GM21447 (cell line): ENCODE measurements at regions not wholly inside any gene's neighbourhood (a gene's known extent, or its start where the extent isn't known, plus 50 kb on each side); places are given as distances from the start of the nearest gene placed in this dataset.

ENCODE experiments used
- ATAC-seq: cut with Tn5 transposase; IDR thresholded peaks from one replicate; pipeline ENCODE4 v1.9.1; 2021; ENCODE audit not compliant: unreplicated experiment

DNA sequence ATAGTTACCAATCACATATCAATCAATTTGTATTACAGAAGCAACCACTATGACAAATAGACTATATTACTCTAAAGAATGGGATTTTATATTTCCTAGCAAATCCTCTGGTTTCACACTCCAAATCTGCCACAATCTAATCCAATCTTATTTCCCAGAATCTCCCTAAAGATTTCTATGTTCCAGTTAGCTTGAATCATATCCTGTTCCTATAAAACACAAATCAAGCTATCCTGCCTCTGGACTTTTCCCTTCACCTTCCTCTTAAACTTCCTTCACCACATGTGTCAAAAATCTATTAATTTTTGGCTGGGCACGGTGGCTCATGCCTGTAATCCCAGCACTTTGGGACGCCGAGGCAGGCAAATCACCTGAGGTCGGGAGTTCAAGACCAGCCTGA is 50.0 kb downstream of the PIK3C2A start:
- ATAC-seq, result no peak

DNA sequence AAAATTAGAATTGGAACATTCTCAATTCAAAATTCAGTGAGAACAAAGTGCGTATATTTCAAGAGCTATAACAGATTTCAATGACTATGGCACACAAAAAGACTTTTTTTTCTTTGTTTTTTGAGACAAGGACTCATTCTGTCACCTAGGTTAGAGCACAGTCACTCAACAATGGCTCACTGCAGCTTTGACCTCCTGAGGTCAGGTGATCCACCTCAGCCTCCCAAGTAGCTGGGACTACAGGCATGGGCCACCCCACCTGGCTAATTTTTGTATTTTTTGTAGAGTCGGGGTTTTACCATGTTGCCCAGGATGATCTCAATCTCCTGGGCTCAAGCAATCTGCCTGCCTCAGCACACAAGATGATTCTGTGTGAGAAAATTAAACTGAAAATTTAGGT is 51.5 kb downstream of the PIK3C2A start:
- no peak for ATAC-seq

DNA sequence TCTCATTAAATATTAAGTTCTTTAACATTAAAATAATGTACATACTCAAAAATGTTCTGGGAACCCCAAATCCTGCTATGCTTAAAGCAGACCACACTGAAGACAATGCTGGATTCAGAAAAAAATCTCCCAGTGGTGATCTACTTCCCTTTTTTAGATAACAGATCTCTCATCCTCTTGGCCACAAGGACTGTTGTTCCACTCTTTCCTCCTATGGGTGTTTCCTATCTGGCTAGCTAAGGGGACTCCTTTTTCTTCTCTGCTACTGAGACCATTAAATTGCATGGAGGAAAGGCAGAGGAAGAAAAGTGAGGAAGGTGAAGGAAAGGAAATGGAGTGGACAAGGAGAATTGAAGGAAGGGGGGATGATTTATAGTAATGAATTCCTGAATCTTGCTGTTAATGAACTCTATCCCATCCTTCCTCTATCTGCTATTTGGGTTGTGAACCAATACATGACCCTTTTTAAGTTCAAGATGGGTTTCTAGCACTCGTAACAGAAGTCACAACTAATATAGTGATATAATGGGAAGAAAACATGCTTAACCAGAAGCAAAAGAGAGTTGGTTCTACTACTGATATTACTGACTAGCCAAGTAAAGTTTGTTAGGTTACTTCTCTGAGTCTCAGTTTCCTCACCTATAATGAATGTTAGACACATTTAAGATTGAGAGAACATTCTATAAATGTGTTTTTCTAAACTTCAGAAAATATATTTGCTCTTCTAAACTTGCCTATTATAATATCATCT is 53.2 kb downstream of the PIK3C2A start:
- ATAC-seq, result peak; percentile 71

DNA sequence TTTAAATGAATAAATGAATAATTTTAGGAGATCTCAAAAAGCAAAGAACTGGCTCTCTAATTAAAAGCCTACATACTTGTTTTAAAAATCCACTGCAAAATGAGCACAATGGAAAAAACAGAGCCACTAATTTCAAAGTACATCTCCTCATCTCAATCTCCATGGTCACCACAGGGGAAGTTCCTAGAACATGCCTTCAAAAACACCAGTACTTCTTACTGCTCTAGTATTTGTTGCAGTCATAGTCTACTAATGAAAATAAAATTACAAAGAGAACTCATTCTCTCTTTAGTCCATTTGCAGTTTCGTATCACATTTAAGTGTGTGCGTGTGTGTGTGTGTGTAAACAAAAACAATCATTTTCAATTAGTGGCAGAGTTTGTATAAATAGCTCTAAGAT is 54.0 kb downstream of the PIK3C2A start:
- no peak for ATAC-seq

DNA sequence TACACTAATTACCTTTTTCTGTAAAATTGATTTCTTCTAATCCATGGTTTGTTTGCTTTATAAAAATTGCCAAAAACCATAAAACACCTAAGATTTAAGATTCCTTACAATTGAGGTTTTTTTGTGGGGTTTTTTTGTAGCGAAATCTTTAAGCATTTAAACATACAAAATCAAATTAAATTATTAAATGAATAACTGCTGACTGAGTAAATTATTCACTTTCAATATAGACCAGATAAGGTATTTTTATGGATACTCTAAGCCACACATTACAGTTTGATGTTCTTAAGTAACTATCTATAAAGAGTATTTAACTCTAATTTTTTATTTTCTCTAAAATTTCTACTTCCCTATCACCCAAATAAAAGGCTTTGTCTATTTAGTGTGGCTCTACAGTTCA is 55.5 kb downstream of the PIK3C2A start:
- ATAC-seq, result no peak

DNA sequence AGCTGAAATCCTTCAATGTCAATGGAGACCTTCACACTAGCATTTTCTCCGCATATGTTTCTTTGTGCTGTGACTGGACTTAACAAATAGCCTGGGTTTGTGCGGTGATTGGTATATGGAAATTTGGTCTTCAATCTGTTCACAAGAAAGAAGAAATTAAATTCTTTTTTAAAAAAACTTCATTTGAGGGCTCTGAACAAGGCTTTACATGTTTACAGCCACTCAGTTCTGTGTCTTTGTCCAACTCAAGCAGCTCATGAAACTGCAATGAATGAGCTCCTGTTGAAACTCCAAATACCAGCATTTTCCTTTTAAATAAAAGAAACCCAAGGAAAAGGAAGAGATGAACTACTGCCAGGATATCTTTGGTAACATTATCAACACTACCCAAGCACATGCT is 57.3 kb downstream of the PIK3C2A start:
- ATAC-seq, result no peak

DNA sequence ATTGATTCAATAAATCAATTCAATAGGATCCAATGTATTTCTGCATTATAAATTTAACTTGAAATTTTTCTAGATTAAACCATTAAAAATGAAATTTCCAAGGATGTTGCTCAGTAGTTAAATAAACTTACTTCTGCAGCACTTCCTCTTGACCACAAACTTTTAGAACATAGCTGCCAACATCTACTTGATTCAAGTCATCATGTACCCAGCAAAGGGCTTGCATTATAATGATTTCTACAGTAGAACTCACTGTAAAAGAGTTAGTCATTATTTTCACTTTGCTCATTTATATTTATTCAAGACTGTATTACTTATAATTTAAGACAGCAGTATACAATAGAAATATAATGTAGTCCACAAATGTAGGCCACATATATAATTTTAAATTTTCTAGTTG is 59.2 kb downstream of the PIK3C2A start:
- ATAC-seq, result no peak

DNA sequence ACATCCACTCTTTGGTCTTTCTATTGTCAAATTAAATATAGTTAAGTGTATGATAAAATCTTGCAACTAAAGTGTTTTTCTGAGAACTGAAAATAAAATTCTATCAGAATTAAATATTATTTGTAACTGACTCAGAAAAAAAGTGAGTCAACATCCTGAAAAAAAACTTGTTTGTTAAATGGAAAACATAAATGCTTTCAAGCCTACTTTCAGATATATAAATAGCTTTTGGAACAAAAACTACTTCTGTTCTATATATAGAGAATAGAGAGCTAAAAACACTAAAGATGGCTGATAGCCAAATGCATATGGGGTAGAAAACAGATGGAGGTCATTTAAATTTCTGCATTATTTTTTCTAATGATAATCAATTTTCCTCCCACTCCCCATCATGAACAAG is 61.8 kb downstream of the PIK3C2A start:
- ATAC-seq, result peak; percentile 58

DNA sequence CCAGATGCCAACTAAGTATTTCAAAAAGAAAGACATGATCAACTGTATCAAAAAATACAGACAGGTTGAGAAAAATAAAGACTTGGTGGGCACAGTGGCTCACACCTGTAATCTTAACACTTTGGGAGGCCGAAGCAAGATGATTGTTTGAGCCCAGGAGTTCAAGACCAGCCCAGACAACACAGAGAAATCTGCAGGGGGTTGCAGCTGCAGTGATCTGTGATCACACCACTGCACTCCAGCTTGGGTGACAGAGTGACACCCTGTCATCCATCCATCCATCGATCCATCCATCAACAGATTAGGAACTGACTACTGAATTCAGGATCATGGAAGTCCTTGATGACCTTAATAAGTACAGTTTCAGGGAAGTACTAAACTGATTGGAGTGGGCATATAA is 65.0 kb upstream of the RPS13 start:
- ATAC-seq, result no peak

DNA sequence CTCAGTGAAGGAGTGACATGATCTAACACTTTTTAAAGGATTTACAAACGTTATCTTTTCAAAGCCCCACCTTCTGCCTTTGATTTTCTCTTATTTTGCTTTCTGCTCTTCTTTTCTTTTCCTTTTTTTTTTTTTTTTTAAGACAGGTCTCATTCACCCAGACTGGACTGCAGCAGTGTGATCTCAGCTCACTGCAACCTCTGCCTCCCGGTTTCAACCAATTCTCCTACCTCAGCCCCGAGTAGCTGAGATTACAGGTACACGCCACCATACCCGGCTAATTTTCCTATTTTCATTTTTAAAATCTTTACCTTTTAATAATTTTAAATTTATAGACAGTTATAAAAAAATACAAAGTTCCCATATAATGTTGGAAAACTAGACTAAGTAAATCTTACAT is 63.7 kb upstream of the RPS13 start:
- ATAC-seq, result no peak

DNA sequence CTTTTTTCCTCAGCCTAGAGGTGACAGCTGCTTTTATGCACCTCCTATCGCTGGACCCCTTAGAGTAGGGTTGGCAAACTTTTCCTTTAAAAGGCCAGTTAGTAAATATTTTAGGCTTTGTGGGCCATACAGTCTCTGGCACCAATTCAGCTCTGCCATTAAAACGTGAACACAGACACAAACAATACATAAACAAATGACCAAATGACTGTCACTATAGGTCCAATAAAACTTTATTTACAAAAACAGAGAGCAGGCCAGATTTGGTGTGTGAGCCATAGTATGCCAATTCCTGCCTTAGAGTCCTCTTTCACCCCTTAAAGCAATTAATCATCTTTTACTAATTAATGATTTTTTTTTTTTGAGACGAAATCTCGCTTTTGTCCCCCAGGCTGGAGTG is 61.1 kb upstream of the RPS13 start:
- no peak for ATAC-seq

DNA sequence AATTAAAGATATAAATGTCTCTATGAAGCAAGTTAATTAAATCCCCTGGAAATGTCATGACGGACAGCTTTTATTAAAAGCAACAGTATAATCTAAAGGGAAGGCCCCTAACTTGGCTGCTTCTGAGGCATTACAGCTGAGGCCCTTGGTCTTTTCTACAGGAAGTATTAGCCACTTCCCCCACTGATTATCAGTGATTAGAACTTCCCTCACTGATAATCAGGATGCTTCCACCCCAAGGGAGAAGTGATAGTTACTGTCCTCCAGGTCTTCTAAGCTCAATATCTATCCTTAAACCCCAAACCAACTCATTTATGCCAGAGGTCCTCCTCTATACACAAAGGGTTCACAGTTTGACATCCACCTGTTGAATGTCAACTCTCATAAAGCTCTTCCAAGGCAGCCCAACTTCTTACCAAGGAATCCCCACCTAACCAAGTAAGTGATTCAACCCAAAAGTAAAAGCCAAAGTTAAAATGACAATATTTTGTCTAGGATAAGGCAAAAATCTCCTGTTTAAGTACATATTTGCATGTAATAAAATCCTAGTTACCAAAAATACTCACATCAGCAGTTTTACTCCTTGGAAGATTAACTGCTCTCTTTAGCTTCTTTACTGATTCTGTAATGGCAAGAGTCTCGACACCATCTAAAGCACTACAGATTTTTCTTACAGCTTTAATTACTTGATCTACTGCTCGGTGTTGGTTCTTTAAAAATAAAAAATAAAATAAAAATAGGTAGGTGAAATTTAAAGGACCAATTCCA is 58.6 kb upstream of the RPS13 start:
- no peak for ATAC-seq

DNA sequence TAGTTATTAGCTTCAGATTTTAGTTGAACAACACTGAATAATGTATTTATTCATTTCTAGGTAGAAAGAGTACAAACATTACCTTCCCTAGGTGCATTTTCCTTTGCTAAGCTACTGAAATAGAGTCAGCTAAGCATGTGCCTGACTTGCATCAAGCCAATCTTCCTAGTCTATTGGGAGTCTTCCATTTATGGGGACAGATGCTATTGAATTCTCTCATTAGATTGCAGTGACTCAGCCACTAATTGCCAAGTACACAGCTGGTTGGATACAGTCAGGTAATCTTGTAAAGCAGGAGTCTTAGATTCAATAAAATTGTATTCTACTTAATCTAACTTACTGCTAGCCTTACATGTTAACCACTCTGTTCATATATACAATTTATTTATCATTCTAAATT is 55.2 kb upstream of the RPS13 start:
- ATAC-seq, result no peak

DNA sequence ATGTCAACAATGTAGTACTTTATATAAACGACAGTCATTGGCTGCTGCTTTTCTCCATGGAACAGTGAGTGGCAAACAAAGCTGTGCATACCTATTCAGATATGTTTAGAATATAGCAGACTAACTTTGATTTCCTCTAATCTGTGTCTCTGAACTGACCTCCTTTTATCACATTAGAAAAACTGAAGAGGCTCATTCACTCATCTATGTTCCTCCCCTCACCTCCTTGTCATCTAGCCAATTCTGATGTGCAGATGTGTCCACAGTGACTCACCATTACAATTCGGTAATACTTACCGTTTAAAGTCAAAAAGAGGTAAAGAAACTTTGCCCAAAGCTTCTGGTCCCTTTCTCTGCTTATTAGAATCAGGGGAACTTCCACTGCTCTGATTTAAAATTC is 51.5 kb upstream of the RPS13 start:
- no peak for ATAC-seq
